GM12892 (cell line): ENCODE measurements at regions not wholly inside any gene's neighbourhood (a gene's known extent, or its start where the extent isn't known, plus 50 kb on each side); places are given as distances from the start of the nearest gene placed in this dataset.

Experiments used
- POLR2AphosphoS5 ChIP-seq: IDR thresholded peaks from 2 replicates; pipeline ENCODE4 v1.6.1; 2011; ENCODE audit warnings: low read depth, low read length, control low read depth
- TAF1 ChIP-seq: IDR thresholded peaks from 2 replicates; pipeline ENCODE4 v1.6.1; 2011; ENCODE audit warnings: low read depth, mild to moderate bottlenecking, control low read depth, low read length, borderline replicate concordance

DNA sequence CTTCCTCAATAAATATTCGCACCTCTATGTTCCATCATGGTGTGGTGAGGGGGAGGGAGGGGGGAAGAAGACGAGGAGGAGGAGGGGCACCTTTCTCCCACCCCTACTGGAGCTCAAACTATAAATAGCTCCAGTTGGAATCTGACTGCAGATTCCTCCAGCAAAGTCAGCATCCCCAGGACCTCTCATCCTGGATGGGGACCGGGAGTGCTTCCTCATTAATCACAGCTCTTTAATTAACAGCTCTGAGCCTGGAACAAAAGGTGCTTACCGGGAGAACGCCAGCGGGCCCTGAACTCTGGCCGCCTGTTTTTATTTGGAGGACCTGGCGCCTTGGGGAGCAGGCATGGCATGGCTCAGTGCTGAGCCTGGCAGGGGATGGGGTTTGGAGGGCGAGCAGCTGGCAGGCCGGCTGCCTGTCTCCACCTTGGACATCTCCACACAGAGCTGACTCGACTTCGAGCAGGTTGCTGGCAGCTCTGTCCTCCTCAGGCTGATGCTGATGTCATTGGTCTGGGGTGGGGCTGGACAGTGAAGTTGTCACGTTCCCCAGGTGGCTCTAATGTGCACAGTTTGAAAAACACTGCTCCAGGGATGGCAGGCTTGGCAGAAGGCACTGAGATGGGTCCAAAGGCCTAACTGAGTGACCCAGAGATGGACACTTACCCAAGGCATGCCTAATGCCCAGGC is 180.4 kb downstream of the DHX35 start:
- TF ChIP-seq POLR2AphosphoS5 (no peak), TAF1 (no peak)
